GM12878 (cell line): ENCODE measurements at regions not wholly inside any gene's neighbourhood (a gene's known extent, or its start where the extent isn't known, plus 50 kb on each side); places are given as distances from the start of the nearest gene placed in this dataset.

ENCODE experiments used
- ATAC-seq: fragments of 200-7000 bp; cut with Tn5 transposase; 3 replicates; pipeline ENCODE4 v1.9.1; 2020; ENCODE audit warnings: mild to moderate bottlenecking, moderate library complexity
- BruUV-seq: library from RNA; stranded (reverse); fragments of 400-500 nt; replicated peaks from 2 replicates; lab custom pipeline; 2021; lab: Mats Ljungman, UMichigan
- CTCF ChIA-PET: fragments of 300-600 bp; sonication (Branson Sonifier 250); formaldehyde crosslinking; extraction: SDS; loops from one replicate; lab custom pipeline; 2021; ENCODE audit warnings: inconsistent platforms; lab: Yijun Ruan, JAX
- POLR2A ChIA-PET: fragments of 350-600 bp; formaldehyde crosslinking; extraction: SDS; loops from one replicate; lab custom pipeline; 2021; ENCODE audit warnings: inconsistent platforms; lab: Charles Lee
- RAD21 ChIA-PET: fragments of 300-600 bp; sonication (Branson Sonifier 250); formaldehyde crosslinking; loops from one replicate; lab custom pipeline; 2023; ENCODE audit warnings: antibody characterized with exemption; ENCODE audit not compliant: unreplicated experiment; lab: Charles Lee
- SMC1A ChIA-PET: fragments of 300-600 bp; sonication (Branson Sonifier 250); formaldehyde crosslinking; loops from one replicate; lab custom pipeline; 2023; ENCODE audit not compliant: unreplicated experiment, uncharacterized antibody; lab: Charles Lee
- DNase-seq: peaks from one replicate; pipeline ENCODE4 v3.0.0-alpha.2; 2011; ENCODE audit warnings: low read depth, low spot score
- FAIRE-seq: peaks from 3 replicates; lab custom pipeline; 2011; peaks lifted over from hg19 to GRCh38; lab: Jason Lieb, UNC
- H2AFZ ChIP-seq: 2 replicates; pipeline ENCODE4 v1.6.0; 2011; ENCODE audit warnings: low read depth, low read length, control low read depth; ENCODE audit not compliant: control insufficient read depth
- H3K27ac ChIP-seq: 2 replicates; pipeline ENCODE4 v1.5.1; 2011; ENCODE audit warnings: control low read depth; ENCODE audit not compliant: control insufficient read depth, insufficient read depth
- H3K27me3 ChIP-seq, 2 experiments: replicated peaks in 1 of 2; 2 replicates each; pipeline versions ENCODE4 v1.6.0 to v1.6.1; 2011; ENCODE audit warnings: low read length in 1 of 2; ENCODE audit not compliant: control insufficient read depth in 2 of 2, insufficient read depth in 2 of 2
- H3K36me3 ChIP-seq, 2 experiments: 2 replicates each; pipeline ENCODE4 v1.5.1; 2011; ENCODE audit warnings: low read length in 1 of 2; ENCODE audit not compliant: control insufficient read depth in 2 of 2, insufficient read depth in 2 of 2
- H3K4me1 ChIP-seq: 2 replicates; pipeline ENCODE4 v1.6.1; 2011; ENCODE audit warnings: mild to moderate bottlenecking, low read length, moderate library complexity, mixed read lengths; ENCODE audit not compliant: control insufficient read depth, insufficient read depth
- H3K4me2 ChIP-seq: 2 replicates; pipeline ENCODE4 v1.6.0; 2011; ENCODE audit warnings: control low read depth; ENCODE audit not compliant: control insufficient read depth, insufficient read depth
- H3K4me3 ChIP-seq: fragments of 200-600 bp; sonication (generic); 2 replicates; pipeline ENCODE4 v1.5.1; 2016
- H3K79me2 ChIP-seq: 2 replicates; pipeline ENCODE4 v1.6.0; 2011; ENCODE audit warnings: low read length; ENCODE audit not compliant: control insufficient read depth, insufficient read depth
- H3K9ac ChIP-seq: 2 replicates; pipeline ENCODE4 v1.8.0; 2011; ENCODE audit warnings: low read length, control low read depth, mixed read lengths; ENCODE audit not compliant: control insufficient read depth, insufficient read depth
- H3K9me3 ChIP-seq: replicated peaks from 3 replicates; pipeline ENCODE4 v1.5.1; 2011; ENCODE audit warnings: mild to moderate bottlenecking, low read length; ENCODE audit not compliant: control insufficient read depth, insufficient read depth
- H4K20me1 ChIP-seq: 2 replicates; pipeline ENCODE4 v1.6.0; 2011; ENCODE audit not compliant: control insufficient read depth, insufficient read depth
- CEBPB ChIP-seq, 2 experiments: fragments of 150-350 bp in 1 of 2; IDR thresholded peaks; 2 replicates each; pipeline ENCODE4 v1.6.1; 2012 to 2014; ENCODE audit warnings: low read depth in 2 of 2, low read length in 2 of 2, borderline replicate concordance in 1 of 2, inconsistent platforms in 1 of 2
- NR2F1 ChIP-seq: fragments of 450-650 bp; conservative IDR thresholded peaks from 2 replicates; pipeline ENCODE4 v1.6.1; 2017; ENCODE audit warnings: mild to moderate bottlenecking
- PAX8 ChIP-seq: fragments of 450-650 bp; IDR thresholded peaks from 2 replicates; pipeline ENCODE4 v1.6.1; 2017; ENCODE audit warnings: mild to moderate bottlenecking, moderate library complexity
- PML ChIP-seq: IDR thresholded peaks from 2 replicates; pipeline ENCODE4 v1.6.1; 2012; ENCODE audit warnings: low read length, inconsistent platforms
- RB1 ChIP-seq: fragments of 450-650 bp; formaldehyde crosslinking; IDR thresholded peaks from 2 replicates; pipeline ENCODE4 v1.6.1; 2017; ENCODE audit warnings: mild to moderate bottlenecking, borderline replicate concordance
- TBL1XR1 ChIP-seq: IDR thresholded peaks from 2 replicates; pipeline ENCODE4 v1.6.1; 2012; ENCODE audit warnings: low read depth, low read length, improper control_type of control experiment
- WGBS: methylation state at CpG from one replicate; pipeline ENCODE4 v1.1.6; 2016; ENCODE audit warnings: low lambda C conversion rate; ENCODE audit not compliant: insufficient replicate concordance, insufficient coverage; ENCODE audit errors: missing lambda C conversion rate; 5-methylcytosine and 5-hydroxymethylcytosine counted together
- in situ Hi-C: fragments of 300-500 bp; cut with MboI; formaldehyde crosslinking; loops from 9 replicates; pipeline ENCODE4 v1.14.3; 2018; ENCODE audit warnings: mixed read lengths
- intact Hi-C: fragments of 100-400 bp; cut with micrococcal nuclease; formaldehyde crosslinking; loops from one replicate; pipeline ENCODE4 v1.14.2; 2022; ENCODE audit not compliant: unreplicated experiment
- TF ChIP-seq, protein P1 (sequence below): IDR thresholded peaks from 2 replicates; pipeline ENCODE4 v1.6.1; 2011; ENCODE audit warnings: borderline replicate concordance, low read depth, mild to moderate bottlenecking, moderate library complexity, mixed read lengths, low read length; ENCODE audit not compliant: insufficient read depth; ENCODE audit errors: extremely low read length

DNA sequence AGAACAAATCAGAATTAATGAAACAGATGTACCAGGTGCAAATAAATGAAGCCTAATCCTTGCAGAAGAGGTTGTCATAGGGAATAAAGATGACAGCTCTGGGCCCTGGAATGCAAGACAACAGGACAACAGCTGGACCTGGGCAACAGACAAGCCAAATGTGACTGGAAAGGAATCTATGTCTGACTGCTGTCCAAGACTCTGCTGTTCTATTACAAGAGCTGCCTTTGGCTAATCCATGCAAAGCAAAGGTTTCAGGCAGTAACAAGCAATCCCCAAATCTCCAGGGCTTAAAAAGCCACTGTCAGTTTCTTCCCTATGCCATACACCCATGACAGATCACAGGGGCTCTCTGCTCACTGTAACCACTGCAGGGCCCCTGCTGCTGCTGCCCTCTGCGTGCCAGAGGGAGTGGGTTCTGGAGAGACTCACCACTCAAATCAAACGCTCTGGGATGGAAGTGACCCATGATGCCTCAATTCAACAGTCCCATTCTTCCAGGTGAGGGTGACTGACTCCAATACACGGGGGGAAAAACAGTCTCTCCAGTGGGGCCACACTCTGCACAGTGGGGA is 218.9 kb upstream of the SFSWAP start:
- H2AFZ ChIP-seq: no peak overlapping the region
- no peak for FAIRE-seq
- no peaks in the 10 kb centered on the region for H4K20me1 ChIP-seq
- no peaks in the 10 kb centered on the region for H3K79me2 ChIP-seq
- no peak for ATAC-seq
- RAD21 ChIA-PET: no interaction called here
- CTCF ChIA-PET: no interaction called here
- no TSS peak for BruUV-seq
- SMC1A ChIA-PET: no interaction called here
- intact Hi-C loops: no loop called here
- 18% methylated on average over 3 of the region's 3 CpGs for WGBS
- no peak overlapping the region for H3K4me3 ChIP-seq
- no peaks in the 10 kb centered on the region for H3K9me3 ChIP-seq
- in situ Hi-C loops: no loop called here
- no peak for TF ChIP-seq PML
- no peak for TF ChIP-seq CEBPB (IDR thresholded peaks at IDR 0.05; ENCODE audit: borderline replicate concordance in 1 of 2, low read depth in 2 of 2, low read length in 2 of 2)
- no peak for TF ChIP-seq NR2F1
- no peak for TF ChIP-seq RB1
- no peak for TF ChIP-seq PAX8
- POLR2A ChIA-PET: no interaction called here
- H3K27ac ChIP-seq: no peak overlapping the region
- H3K4me2 ChIP-seq: no peak overlapping the region
- DNase-seq: no peak
- H3K27me3 ChIP-seq: no peaks in the 10 kb centered on the region
- no peaks in the 10 kb centered on the region for H3K36me3 ChIP-seq
- H3K4me1 ChIP-seq: no peaks in the 10 kb centered on the region
- no peak overlapping the region for H3K9ac ChIP-seq

DNA sequence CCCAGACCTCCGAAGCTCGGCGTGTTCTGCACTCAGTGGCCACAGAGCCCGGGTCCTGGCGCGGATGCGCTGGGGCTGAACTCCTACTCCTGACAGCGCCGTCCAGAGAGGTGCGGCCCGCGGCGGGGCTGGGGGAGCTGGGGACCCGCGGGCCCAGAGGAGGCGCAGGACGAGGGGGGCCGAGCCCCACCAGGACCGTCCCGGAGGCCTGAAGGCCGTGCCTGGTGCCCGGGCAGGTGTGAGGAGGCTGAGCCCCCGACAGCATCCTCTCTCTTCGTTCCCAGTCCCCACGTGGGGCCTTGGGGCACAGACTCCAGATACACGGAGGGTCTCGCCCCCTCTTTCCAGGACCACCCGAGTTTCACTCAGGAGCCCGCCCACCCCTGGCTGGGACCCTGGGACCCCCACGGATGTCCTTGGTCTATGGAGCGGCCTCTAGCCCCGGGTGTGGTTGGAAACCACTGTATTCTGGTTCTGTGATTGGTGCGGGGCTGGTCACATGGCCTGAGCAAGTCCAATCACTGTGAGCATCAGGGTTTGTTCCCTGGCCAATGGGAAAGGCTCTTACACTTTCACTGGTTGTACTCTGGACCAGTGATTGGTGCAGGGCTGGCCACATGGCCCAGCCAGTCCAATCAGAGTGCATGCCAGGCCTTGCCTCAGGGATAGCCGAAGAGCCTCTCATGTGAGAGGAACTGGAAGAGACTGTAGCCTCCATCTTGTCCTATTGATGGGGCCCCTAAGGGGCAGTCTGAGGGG is 217.6 kb upstream of the SFSWAP start:
- in situ Hi-C loops (no loop called here), intact Hi-C loops (no loop called here)
- Histone ChIP-seq H3K27me3 (no peaks in the 10 kb centered on the region), H4K20me1 (no peaks in the 10 kb centered on the region), H3K9me3 (no peaks in the 10 kb centered on the region), H3K4me3 (no peak overlapping the region), H3K4me2 (no peak overlapping the region), H3K27ac (no peak overlapping the region), H2AFZ (no peak overlapping the region), H3K36me3 (no peaks in the 10 kb centered on the region), H3K79me2 (no peaks in the 10 kb centered on the region), H3K9ac (no peak overlapping the region), H3K4me1 (no peaks in the 10 kb centered on the region)
- SMC1A ChIA-PET: no interaction called here
- TF ChIP-seq, protein P1, sequence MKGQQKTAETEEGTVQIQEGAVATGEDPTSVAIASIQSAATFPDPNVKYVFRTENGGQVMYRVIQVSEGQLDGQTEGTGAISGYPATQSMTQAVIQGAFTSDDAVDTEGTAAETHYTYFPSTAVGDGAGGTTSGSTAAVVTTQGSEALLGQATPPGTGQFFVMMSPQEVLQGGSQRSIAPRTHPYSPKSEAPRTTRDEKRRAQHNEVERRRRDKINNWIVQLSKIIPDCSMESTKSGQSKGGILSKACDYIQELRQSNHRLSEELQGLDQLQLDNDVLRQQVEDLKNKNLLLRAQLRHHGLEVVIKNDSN: peak; percentile 31
- no peak for TF ChIP-seq TBL1XR1
- POLR2A ChIA-PET: no interaction called here
- DNase-seq: no peak
- RAD21 ChIA-PET: no interaction called here
- CTCF ChIA-PET: no interaction called here
- ATAC-seq: no peak
- no peak for FAIRE-seq
- WGBS: 51% methylated on average over 15 of the region's 34 CpGs
- BruUV-seq: no TSS peak
